Thymus (tissue), 11 donors: ENCODE measurements at regions not wholly inside any gene's neighbourhood (a gene's known extent, or its start where the extent isn't known, plus 50 kb on each side); places are given as distances from the start of the nearest gene placed in this dataset.

ENCODE experiments used
- DNase-seq, 9 donors: peaks; one replicate each; pipeline ENCODE4 v3.0.0-alpha.2; 2013; ENCODE audit warnings: low spot score in 9 of 9, low read depth in 6 of 9, missing footprints in 1 of 9
- H3K27ac ChIP-seq, 2 donors: one replicate each; pipeline ENCODE4 v1.5.1; 2013; ENCODE audit warnings: control low read depth in 1 of 2, low read depth in 1 of 2, low read length in 1 of 2, mild to moderate bottlenecking in 1 of 2, moderate library complexity in 1 of 2
- H3K27me3 ChIP-seq, 2 donors: one replicate each; pipeline ENCODE4 v1.5.1; 2013; ENCODE audit warnings: low read length in 1 of 2; ENCODE audit not compliant: control insufficient read depth in 2 of 2, insufficient read depth in 1 of 2
- H3K36me3 ChIP-seq, 2 donors: one replicate each; pipeline ENCODE4 v1.5.1; 2013; ENCODE audit warnings: low read length in 1 of 2, mild to moderate bottlenecking in 1 of 2, moderate library complexity in 1 of 2; ENCODE audit not compliant: control insufficient read depth in 2 of 2, insufficient read depth in 2 of 2
- H3K4me1 ChIP-seq, 2 donors: one replicate each; pipeline ENCODE4 v1.5.1; 2013; ENCODE audit warnings: low read length in 2 of 2; ENCODE audit not compliant: control insufficient read depth in 2 of 2, insufficient read depth in 2 of 2
- H3K4me3 ChIP-seq, 2 donors: one replicate each; pipeline ENCODE4 v1.5.1; 2013; ENCODE audit warnings: low read length in 2 of 2, control low read depth in 1 of 2, mild to moderate bottlenecking in 1 of 2
- H3K9me3 ChIP-seq, 2 donors: one replicate each; pipeline ENCODE4 v1.5.1; 2013; ENCODE audit warnings: low read length in 1 of 2, mild to moderate bottlenecking in 1 of 2; ENCODE audit not compliant: control insufficient read depth in 2 of 2, insufficient read depth in 1 of 2
- WGBS: extraction: QIAGEN DNeasy Blood & Tissue Kit; methylation state at CpG from one replicate; pipeline ENCODE4 v1.1.7; 2013; 5-methylcytosine and 5-hydroxymethylcytosine counted together
- donor health status: healthy.

DNA sequence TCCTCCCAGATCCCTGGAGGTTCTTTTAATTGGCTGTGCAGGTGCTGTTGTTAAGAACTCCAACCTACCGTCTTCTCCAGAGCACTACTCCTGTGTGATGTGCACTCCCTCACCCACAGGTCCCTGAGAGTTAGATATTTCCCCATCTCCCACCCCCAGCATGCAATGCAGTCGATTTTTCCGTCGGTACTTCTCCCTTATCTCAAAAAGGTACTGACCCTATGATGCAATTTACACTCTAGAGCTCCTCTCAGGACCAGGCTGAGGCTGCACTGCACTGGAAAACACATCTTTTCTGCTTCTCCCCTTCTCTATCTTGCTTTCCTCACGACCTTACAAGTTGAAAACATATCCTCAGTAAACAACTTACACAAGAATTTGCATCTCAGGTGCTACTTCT lies 312.4 kb upstream of the TBX3 start:
- H3K27me3 ChIP-seq, result no peaks in the 10 kb centered on the region
- H3K9me3 ChIP-seq, result peaks cover 0 to 2% of the 10 kb centered on the region in 2 donors
- H3K36me3 ChIP-seq, result no peaks in the 10 kb centered on the region
- WGBS, result 84% methylated on average over 5 of the region's 5 CpGs
- H3K4me1 ChIP-seq, result no peaks in the 10 kb centered on the region
- H3K27ac ChIP-seq, result no peak overlapping the region
- no peak for DNase-seq
- no peak overlapping the region for H3K4me3 ChIP-seq

DNA sequence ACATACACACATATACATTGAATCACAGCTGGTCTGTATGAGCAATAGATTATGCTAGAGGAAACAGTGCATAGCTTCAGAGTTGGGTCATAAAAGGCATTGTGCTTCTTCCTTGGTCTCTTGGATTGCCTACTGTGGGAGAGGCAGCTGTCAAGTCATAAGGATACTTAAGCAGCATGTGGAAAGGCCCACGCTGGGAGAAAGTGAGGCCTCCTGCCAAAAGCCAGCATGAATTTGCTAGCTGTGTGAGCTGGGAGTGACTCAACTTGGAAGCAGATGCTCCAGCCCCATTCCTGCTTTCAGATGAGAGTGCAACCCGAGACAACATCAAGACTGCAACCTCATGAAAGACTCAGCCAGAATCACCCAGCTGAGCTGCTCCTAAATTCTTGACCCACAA lies 311.9 kb upstream of the TBX3 start:
- Histone ChIP-seq H3K36me3 (no peaks in the 10 kb centered on the region), H3K4me3 (no peak overlapping the region), H3K27ac (no peak overlapping the region), H3K9me3 (peaks cover 0 to 2% of the 10 kb centered on the region in 2 donors), H3K27me3 (no peaks in the 10 kb centered on the region), H3K4me1 (no peaks in the 10 kb centered on the region)
- DNase-seq, result no peak
- WGBS, result 85% methylated on average over 2 of the region's 2 CpGs

DNA sequence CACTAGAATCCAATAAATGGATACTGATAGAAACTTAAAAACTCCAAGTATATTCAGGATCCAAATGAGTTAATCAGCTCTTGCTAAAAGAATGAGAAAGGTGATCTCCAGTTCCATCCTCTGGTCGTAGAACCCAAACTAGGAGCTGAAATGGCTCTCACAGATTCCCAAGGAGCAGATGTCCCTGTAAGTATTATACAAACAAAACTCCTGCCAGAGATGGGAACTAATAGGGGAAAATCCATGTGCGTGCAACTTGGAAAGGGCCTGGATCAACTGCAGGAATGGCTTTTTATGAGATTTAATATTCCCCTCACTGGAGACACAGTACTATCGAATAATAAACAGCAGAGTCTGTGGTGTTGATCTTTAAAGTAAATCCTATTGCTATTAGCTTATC lies 309.2 kb upstream of the TBX3 start:
- Histone ChIP-seq H3K9me3 (peaks cover 0 to 2% of the 10 kb centered on the region in 2 donors), H3K36me3 (no peaks in the 10 kb centered on the region), H3K4me3 (no peak overlapping the region), H3K27ac (no peak overlapping the region), H3K4me1 (no peaks in the 10 kb centered on the region), H3K27me3 (no peaks in the 10 kb centered on the region)
- DNase-seq, result no peak
- 87% methylated on average over 3 of the region's 3 CpGs for WGBS

DNA sequence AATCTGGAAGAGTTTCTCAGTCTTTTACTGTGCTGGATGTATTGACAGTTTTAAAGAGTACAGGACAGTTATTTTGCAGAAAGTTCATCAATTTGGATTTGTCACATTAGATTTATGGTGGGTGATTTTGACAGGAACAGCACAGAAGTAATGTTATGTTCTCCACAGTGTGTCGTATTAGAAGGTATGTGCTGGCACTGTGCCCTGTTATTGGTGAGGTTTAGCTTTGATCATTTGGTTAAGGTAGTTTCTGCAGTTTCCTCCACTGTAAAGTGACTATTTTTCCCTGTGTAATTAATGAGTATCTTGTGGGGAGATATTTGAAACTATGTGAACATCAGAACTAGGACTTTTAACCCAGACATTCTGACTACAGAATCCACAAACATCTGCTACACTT lies 308.5 kb upstream of the TBX3 start:
- Histone ChIP-seq H3K27me3 (no peaks in the 10 kb centered on the region), H3K4me3 (no peak overlapping the region), H3K27ac (no peak overlapping the region), H3K9me3 (peaks cover 0 to 2% of the 10 kb centered on the region in 2 donors), H3K4me1 (no peaks in the 10 kb centered on the region), H3K36me3 (no peaks in the 10 kb centered on the region)
- WGBS, result 81% methylated on average over 1 of the region's 1 CpG
- no peak for DNase-seq

DNA sequence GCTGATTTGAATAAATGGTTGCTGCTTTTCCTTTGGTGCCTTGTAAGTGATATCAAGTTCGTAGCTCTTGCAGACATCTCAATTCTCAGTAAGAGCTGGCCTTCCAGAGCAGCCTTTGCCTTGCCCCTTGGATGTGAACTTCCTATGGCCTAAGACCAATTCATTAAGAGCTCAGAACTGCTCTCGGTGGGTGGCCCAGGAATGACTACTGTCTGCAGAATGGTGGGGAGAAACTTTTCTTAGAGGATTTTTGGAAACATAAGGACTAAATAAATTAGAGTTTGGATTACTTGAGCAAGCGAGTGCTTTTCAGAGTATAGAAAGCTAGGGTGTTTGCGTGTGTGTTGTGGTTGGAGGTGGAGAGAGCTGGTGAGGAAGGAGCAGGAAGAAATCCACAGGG lies 306.4 kb upstream of the TBX3 start:
- H3K4me1 ChIP-seq, result no peaks in the 10 kb centered on the region
- no peak overlapping the region for H3K4me3 ChIP-seq
- no peaks in the 10 kb centered on the region for H3K9me3 ChIP-seq
- WGBS, result 89% methylated on average over 4 of the region's 4 CpGs
- DNase-seq, result no peak
- no peaks in the 10 kb centered on the region for H3K27me3 ChIP-seq
- H3K27ac ChIP-seq, result no peak overlapping the region
- H3K36me3 ChIP-seq, result no peaks in the 10 kb centered on the region

DNA sequence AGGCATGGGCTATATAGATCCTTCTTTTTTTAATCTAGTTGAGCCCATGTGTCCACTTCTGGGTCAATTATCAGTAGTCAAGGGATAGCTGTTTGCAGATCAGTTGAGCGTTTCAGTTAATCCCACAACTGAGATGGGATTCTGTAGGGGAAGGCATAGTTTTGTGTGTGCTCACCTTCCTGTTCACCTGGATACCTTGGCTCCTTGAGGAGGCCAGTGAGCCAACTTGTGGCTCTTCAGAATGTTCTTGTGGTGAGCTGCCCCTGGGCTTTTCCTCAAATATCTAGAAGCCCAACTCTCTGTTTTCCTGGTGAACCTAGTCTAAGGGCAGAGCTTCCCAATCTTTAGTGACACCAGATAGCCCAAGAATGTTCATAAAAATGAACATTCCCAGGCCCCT lies 302.9 kb upstream of the TBX3 start:
- Histone ChIP-seq H3K36me3 (no peaks in the 10 kb centered on the region), H3K9me3 (no peaks in the 10 kb centered on the region), H3K27me3 (no peaks in the 10 kb centered on the region), H3K4me1 (no peaks in the 10 kb centered on the region), H3K4me3 (no peak overlapping the region), H3K27ac (no peak overlapping the region)
- whole genome bisulfite sequencing, result 92% methylated on average over 1 of the region's 1 CpG
- DNase-seq, result no peak

DNA sequence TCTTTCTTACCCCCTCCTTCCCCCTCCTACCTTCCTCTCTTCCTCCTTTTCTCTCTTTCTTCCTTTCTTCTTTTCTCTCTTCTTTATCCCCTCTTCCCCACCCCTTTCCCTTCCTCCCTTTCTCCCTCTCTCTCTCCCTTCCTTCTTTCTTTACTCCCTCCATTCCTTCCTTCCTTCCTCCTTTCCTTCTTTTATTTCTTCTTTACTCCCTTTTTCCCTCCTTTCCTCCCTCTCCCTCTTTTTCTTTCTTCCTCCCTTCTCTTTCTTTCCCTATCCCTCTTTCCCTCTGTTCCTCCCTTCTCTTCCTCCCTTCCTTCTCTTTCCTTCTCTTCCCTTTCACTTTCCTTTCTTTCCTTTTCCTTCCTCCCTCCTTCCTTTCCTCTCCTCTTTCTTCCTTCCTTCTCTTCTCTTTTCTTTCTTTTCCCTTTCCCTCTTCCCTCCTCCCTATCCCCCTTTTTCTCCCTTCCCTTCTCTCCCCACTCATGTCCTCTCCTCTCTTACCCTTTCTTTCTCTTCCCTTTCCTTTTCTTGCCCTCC lies 302.3 kb upstream of the TBX3 start:
- Histone ChIP-seq H3K27me3 (no peaks in the 10 kb centered on the region), H3K9me3 (no peaks in the 10 kb centered on the region), H3K27ac (no peak overlapping the region), H3K4me1 (no peaks in the 10 kb centered on the region), H3K36me3 (no peaks in the 10 kb centered on the region), H3K4me3 (no peak overlapping the region)
- no peak for DNase-seq

DNA sequence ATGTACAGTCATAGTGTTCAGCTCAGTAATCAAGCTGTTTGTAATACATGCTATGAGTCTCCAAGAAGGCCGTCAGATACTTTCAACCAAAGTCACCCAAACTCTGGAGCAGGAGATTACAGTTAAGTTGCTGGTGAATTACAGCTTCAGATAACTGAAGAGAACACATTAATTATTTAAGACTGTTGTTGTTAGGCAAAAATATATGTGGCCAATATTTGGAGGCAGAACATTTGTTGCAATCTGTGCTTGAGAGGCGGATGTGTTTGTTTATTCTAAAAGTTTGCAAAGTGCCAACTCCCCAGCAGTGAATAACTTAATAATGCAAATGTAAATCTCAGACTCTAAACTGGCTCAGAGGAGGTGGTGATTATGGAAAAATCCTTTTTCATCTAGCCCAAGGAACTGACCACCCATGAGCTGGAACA lies 300.7 kb upstream of the TBX3 start:
- Histone ChIP-seq H3K36me3 (no peaks in the 10 kb centered on the region), H3K27ac (no peak overlapping the region), H3K9me3 (no peaks in the 10 kb centered on the region), H3K27me3 (no peaks in the 10 kb centered on the region), H3K4me1 (no peaks in the 10 kb centered on the region), H3K4me3 (no peak overlapping the region)
- WGBS, result 99% methylated on average over 2 of the region's 2 CpGs
- no peak for DNase-seq

DNA sequence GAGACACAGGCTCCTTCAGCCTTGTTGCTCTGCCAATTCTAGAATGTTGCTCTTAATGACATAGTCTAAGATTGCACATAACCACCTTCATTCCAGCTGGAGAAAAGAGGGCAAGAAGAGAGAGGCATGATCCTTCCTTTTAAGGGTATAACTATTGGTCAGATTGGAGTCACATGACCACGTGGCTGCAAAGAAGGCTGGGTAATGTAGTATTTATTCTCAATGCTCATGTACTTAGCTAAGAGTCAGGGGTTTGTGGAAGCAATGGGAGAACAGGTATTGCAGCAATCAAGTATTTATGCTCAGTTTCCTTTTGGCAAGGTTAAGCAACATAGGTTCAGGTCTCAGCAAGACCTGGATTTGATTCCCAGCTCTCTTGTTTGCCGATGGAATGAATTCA lies 298.8 kb upstream of the TBX3 start:
- Histone ChIP-seq H3K36me3 (no peaks in the 10 kb centered on the region), H3K27me3 (no peaks in the 10 kb centered on the region), H3K27ac (no peak overlapping the region), H3K9me3 (no peaks in the 10 kb centered on the region), H3K4me1 (no peaks in the 10 kb centered on the region), H3K4me3 (no peak overlapping the region)
- DNase-seq, result no peak
- WGBS, result 59% methylated on average over 2 of the region's 2 CpGs

DNA sequence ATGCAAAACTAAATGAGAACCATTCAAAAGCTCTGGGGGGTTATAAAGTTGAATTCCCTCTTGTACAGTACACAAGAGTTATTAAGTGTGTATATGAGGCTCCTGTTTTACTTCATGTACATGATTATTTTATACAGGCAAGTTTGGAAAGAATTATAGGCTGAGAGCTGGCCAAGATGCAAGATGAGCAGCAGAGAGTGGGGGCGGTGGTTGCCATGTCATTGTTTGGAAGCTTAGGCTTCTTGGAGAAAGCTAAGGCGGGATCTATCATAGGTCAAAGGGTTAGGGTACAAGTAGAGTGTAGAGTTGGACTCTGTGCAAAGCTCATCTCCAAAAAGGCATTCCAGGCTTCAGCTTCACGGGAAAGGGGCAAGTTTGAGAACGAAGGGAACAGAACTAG lies 297.1 kb upstream of the TBX3 start:
- 92% methylated on average over 4 of the region's 4 CpGs for WGBS
- Histone ChIP-seq H3K36me3 (no peaks in the 10 kb centered on the region), H3K27ac (no peak overlapping the region), H3K9me3 (no peaks in the 10 kb centered on the region), H3K27me3 (no peaks in the 10 kb centered on the region), H3K4me1 (no peaks in the 10 kb centered on the region), H3K4me3 (no peak overlapping the region)
- no peak for DNase-seq
